HG02884 (cell line): ENCODE measurements at regions not wholly inside any gene's neighbourhood (a gene's known extent, or its start where the extent isn't known, plus 50 kb on each side); places are given as distances from the start of the nearest gene placed in this dataset.

ENCODE experiments used
- ATAC-seq: cut with Tn5 transposase; IDR thresholded peaks from one replicate; pipeline ENCODE4 v1.9.1; 2021; ENCODE audit warnings: mild to moderate bottlenecking, moderate library complexity; ENCODE audit not compliant: unreplicated experiment

GRCh38 chr14:87141801-87142200 is 851.2 kb downstream of the GALC start:
- no peak for ATAC-seq

GRCh38 chr14:87139299-87139698 is 853.7 kb downstream of the GALC start:
- no peak for ATAC-seq

GRCh38 chr14:87133073-87133801 is 859.7 kb downstream of the GALC start:
- ATAC-seq, result no peak

- ATAC-seq, result no peak
These were observed 861.1 kb downstream of the GALC start for GRCh38 chr14:87131879-87132278.

GRCh38 chr14:87122166-87122565 is 870.8 kb downstream of the GALC start:
- ATAC-seq, result no peak

- no peak for ATAC-seq
These were observed 871.3 kb downstream of the GALC start for GRCh38 chr14:87121716-87122115.

GRCh38 chr14:87115234-87115633 is 877.7 kb downstream of the GALC start:
- no peak for ATAC-seq

- ATAC-seq, result no peak
These were observed 879.7 kb downstream of the GALC start for GRCh38 chr14:87113286-87113685.

GRCh38 chr14:87111741-87112140 is 881.2 kb downstream of the GALC start:
- ATAC-seq, result no peak

- ATAC-seq, result no peak
These were observed 881.9 kb downstream of the GALC start for GRCh38 chr14:87111126-87111525.

- ATAC-seq, result no peak
These were observed 883.7 kb downstream of the GALC start for GRCh38 chr14:87109271-87109670.

GRCh38 chr14:87108726-87109125 is 884.3 kb downstream of the GALC start:
- no peak for ATAC-seq

- no peak for ATAC-seq
These were observed 890.1 kb downstream of the GALC start for GRCh38 chr14:87102811-87103378.

- ATAC-seq, result no peak
These were observed 896.0 kb downstream of the GALC start for GRCh38 chr14:87097015-87097414.

- ATAC-seq, result no peak
These were observed 898.1 kb downstream of the GALC start for GRCh38 chr14:87094913-87095312.

- ATAC-seq, result no peak
These were observed 904.4 kb downstream of the GALC start for GRCh38 chr14:87088588-87088987.

GRCh38 chr14:87087881-87088280 is 905.1 kb downstream of the GALC start:
- no peak for ATAC-seq

GRCh38 chr14:87084908-87085307 is 908.1 kb downstream of the GALC start:
- ATAC-seq, result no peak

GRCh38 chr14:87082917-87083316 is 910.1 kb downstream of the GALC start:
- ATAC-seq, result no peak

- no peak for ATAC-seq
These were observed 912.0 kb downstream of the GALC start for GRCh38 chr14:87081004-87081403.

- ATAC-seq, result no peak
These were observed 912.8 kb downstream of the GALC start for GRCh38 chr14:87080146-87080545.

- no peak for ATAC-seq
These were observed 913.6 kb downstream of the GALC start for GRCh38 chr14:87079416-87079815.

GRCh38 chr14:87076922-87077321 is 916.1 kb downstream of the GALC start:
- ATAC-seq, result no peak
